ENCODE measurements at regions not wholly inside any gene's neighbourhood (a gene's known extent, or its start where the extent isn't known, plus 50 kb on each side); places are given as distances from the start of the nearest gene placed in this dataset.

- TF ChIP-seq POLR2AphosphoS5 (IDR thresholded peaks at IDR 0.05), result no peak
- 76% methylated on average over 2 of the region's 2 CpGs for WGBS
- Histone ChIP-seq H3K27me3 (replicated peaks; ENCODE audit: insufficient read depth) (no peaks in the 10 kb centered on the region), H3K4me1 (replicated peaks) (no peaks in the 10 kb centered on the region), H3K4me3 (no peak overlapping the region), H3K36me3 (no peaks in the 10 kb centered on the region), H3K27ac (no peak overlapping the region), H3K9me3 (no peaks in the 10 kb centered on the region)
- intact Hi-C loops (cut with DNase I), result no loop called here
- DNase-seq (ENCODE audit: low spot score), result no peak
Measured at GRCh38 chr6:117194271-117194670, 71.1 kb upstream of the VGLL2 start.

DNA sequence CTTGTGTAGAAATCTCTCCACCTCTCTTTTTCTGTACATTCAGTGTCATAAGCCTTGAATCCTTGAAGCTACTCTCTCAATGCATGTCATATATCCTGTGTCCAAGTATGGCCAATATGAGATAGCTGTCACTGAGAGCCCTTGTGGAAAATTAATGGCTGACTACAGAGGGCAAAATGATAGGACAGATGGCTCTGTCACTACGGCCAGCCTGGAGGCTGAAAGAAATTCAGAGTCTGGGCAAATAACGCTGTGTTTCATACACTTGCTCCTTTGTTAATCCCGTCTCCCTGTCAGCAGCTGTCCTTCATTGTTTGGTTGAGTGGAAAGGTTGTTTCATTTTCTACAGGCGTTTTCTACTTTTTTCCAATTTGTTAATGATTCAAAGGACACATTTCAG lies 70.4 kb upstream of the VGLL2 start:
- no peaks in the 10 kb centered on the region for H3K4me1 ChIP-seq (replicated peaks)
- intact Hi-C loops (cut with DNase I), result no loop called here
- no peaks in the 10 kb centered on the region for H3K9me3 ChIP-seq
- TF ChIP-seq POLR2AphosphoS5 (IDR thresholded peaks at IDR 0.05), result no peak
- H3K36me3 ChIP-seq, result no peaks in the 10 kb centered on the region
- no peak for DNase-seq (ENCODE audit: low spot score)
- no peak overlapping the region for H3K27ac ChIP-seq
- H3K27me3 ChIP-seq (replicated peaks; ENCODE audit: insufficient read depth), result no peaks in the 10 kb centered on the region
- no peak overlapping the region for H3K4me3 ChIP-seq
- WGBS, result 50% methylated on average over 4 of the region's 4 CpGs

DNA sequence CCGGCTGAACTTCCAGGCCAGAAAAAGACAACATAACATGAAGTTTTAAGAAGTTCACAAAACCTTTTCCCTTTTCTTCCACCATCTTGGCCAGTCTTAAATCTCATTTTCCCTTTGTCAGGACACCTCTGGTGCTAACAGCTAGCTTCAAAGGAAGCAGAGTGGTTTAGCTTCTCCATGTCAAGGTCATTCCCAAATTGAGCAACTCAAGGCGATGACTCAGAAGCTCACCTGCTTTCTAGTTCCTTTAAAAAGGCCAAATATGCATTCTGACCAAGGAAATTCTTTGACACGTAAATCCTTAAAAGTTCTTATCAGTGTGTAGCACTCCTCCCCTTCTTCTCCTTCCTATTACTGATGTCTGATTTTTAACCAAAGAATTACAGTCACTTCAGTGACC lies 69.6 kb upstream of the VGLL2 start:
- H3K4me3 ChIP-seq, result no peak overlapping the region
- DNase-seq (ENCODE audit: low spot score), result no peak
- intact Hi-C loops (cut with DNase I), result no loop called here
- TF ChIP-seq POLR2AphosphoS5 (IDR thresholded peaks at IDR 0.05) (no peak), POLR2A (IDR thresholded peaks at IDR 0.05) (no peak), CTCF (IDR thresholded peaks at IDR 0.05) (no peak)
- no peaks in the 10 kb centered on the region for H3K27me3 ChIP-seq (replicated peaks; ENCODE audit: insufficient read depth)
- H3K4me1 ChIP-seq (replicated peaks), result no peaks in the 10 kb centered on the region
- 68% methylated on average over 3 of the region's 3 CpGs for WGBS
- no peak overlapping the region for H3K27ac ChIP-seq
- no peaks in the 10 kb centered on the region for H3K9me3 ChIP-seq
- no peaks in the 10 kb centered on the region for H3K36me3 ChIP-seq

- no peak for TF ChIP-seq CTCF (IDR thresholded peaks at IDR 0.05)
- no peak for TF ChIP-seq POLR2A (IDR thresholded peaks at IDR 0.05)
- TF ChIP-seq POLR2AphosphoS5 (IDR thresholded peaks at IDR 0.05), result no peak
- intact Hi-C loops (cut with DNase I), result no loop called here
- Histone ChIP-seq H3K9me3 (no peaks in the 10 kb centered on the region), H3K4me1 (replicated peaks) (no peaks in the 10 kb centered on the region), H3K27ac (no peak overlapping the region), H3K27me3 (replicated peaks; ENCODE audit: insufficient read depth) (no peaks in the 10 kb centered on the region), H3K36me3 (no peaks in the 10 kb centered on the region), H3K4me3 (no peak overlapping the region)
- WGBS, result 86% methylated on average over 2 of the region's 2 CpGs
- DNase-seq (ENCODE audit: low spot score), result no peak
Measured at GRCh38 chr6:117200067-117200466, 65.3 kb upstream of the VGLL2 start.

- Histone ChIP-seq H3K27ac (no peak overlapping the region), H3K27me3 (replicated peaks; ENCODE audit: insufficient read depth) (no peaks in the 10 kb centered on the region), H3K4me1 (replicated peaks) (no peaks in the 10 kb centered on the region), H3K4me3 (no peak overlapping the region), H3K36me3 (no peaks in the 10 kb centered on the region), H3K9me3 (no peaks in the 10 kb centered on the region)
- intact Hi-C loops (cut with DNase I), result no loop called here
- no peak for DNase-seq (ENCODE audit: low spot score)
- TF ChIP-seq CTCF (IDR thresholded peaks at IDR 0.05) (no peak), POLR2A (IDR thresholded peaks at IDR 0.05) (no peak), POLR2AphosphoS5 (IDR thresholded peaks at IDR 0.05) (no peak)
- 88% methylated on average over 1 of the region's 1 CpG for WGBS
Measured at GRCh38 chr6:117204903-117205302, 60.5 kb upstream of the VGLL2 start.

DNA sequence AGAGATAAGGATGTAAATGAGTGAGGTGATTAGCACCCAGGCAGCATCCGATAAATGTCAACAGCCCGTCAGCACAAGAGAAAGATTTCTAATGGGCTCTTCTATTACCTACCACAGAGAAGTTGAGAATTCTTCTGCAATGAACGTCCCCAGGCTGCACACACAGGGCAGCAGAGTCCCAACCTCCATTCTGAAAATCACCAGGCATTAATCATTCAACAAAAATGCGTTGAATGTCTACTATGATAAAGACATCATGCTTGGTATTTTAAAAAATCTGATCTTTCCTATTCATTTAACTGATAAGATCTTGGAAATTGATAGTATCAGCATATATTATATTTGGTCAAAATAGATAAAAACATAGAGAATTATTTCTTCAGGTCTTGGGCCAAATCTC lies 59.5 kb upstream of the VGLL2 start:
- H3K27ac ChIP-seq, result no peak overlapping the region
- no peaks in the 10 kb centered on the region for H3K4me1 ChIP-seq (replicated peaks)
- intact Hi-C loops (cut with DNase I), result no loop called here
- H3K4me3 ChIP-seq, result no peak overlapping the region
- no peaks in the 10 kb centered on the region for H3K36me3 ChIP-seq
- DNase-seq (ENCODE audit: low spot score), result no peak
- WGBS, result 45% methylated on average over 4 of the region's 4 CpGs
- no peak for TF ChIP-seq POLR2A (IDR thresholded peaks at IDR 0.05)
- no peak for TF ChIP-seq POLR2AphosphoS5 (IDR thresholded peaks at IDR 0.05)
- TF ChIP-seq CTCF (IDR thresholded peaks at IDR 0.05), result no peak
- H3K27me3 ChIP-seq (replicated peaks; ENCODE audit: insufficient read depth), result no peaks in the 10 kb centered on the region
- H3K9me3 ChIP-seq, result no peaks in the 10 kb centered on the region
